ENCODE measurements at regions not wholly inside any gene's neighbourhood (a gene's known extent, or its start where the extent isn't known, plus 50 kb on each side); places are given as distances from the start of the nearest gene placed in this dataset.

- DNase-seq, result no peak
These were observed 484.8 kb upstream of the ID2 start for GRCh38 chr2:8197101-8197500.

- DNase-seq, result no peak
These were observed 484.0 kb upstream of the ID2 start for GRCh38 chr2:8197825-8198224.

- DNase-seq, result no peak
These were observed 483.0 kb upstream of the ID2 start for GRCh38 chr2:8198766-8199382.

- no peak for DNase-seq
These were observed 479.7 kb upstream of the ID2 start for GRCh38 chr2:8202132-8202531.

GRCh38 chr2:8203364-8203763 is 478.5 kb upstream of the ID2 start:
- DNase-seq, result no peak

- DNase-seq, result no peak
These were observed 477.1 kb upstream of the ID2 start for GRCh38 chr2:8204711-8205110.

GRCh38 chr2:8209494-8209893 is 472.4 kb upstream of the ID2 start:
- no peak for DNase-seq

- DNase-seq, result no peak
These were observed 470.5 kb upstream of the ID2 start for GRCh38 chr2:8211384-8211783.

GRCh38 chr2:8212239-8212638 is 469.6 kb upstream of the ID2 start:
- DNase-seq, result no peak

GRCh38 chr2:8214036-8214615 is 467.7 kb upstream of the ID2 start:
- no peak for DNase-seq

- DNase-seq, result no peak
These were observed 466.5 kb upstream of the ID2 start for GRCh38 chr2:8215159-8215863.

GRCh38 chr2:8215982-8216381 is 465.9 kb upstream of the ID2 start:
- no peak for DNase-seq

- no peak for DNase-seq
These were observed 465.5 kb upstream of the ID2 start for GRCh38 chr2:8216397-8216796.

GRCh38 chr2:8217468-8218030 is 464.3 kb upstream of the ID2 start:
- DNase-seq, result no peak

GRCh38 chr2:8219096-8219495 is 462.8 kb upstream of the ID2 start:
- DNase-seq, result no peak

GRCh38 chr2:8219631-8220355 is 462.1 kb upstream of the ID2 start:
- DNase-seq, result no peak

GRCh38 chr2:8222979-8223694 is 458.7 kb upstream of the ID2 start:
- no peak for DNase-seq

- DNase-seq, result no peak
These were observed 458.0 kb upstream of the ID2 start for GRCh38 chr2:8223695-8224346.

- DNase-seq, result no peak
These were observed 457.3 kb upstream of the ID2 start for GRCh38 chr2:8224347-8225190.

GRCh38 chr2:8225266-8225665 is 456.6 kb upstream of the ID2 start:
- no peak for DNase-seq

GRCh38 chr2:8225798-8226197 is 456.1 kb upstream of the ID2 start:
- DNase-seq, result no peak
